HFFc6 (cell line): ENCODE measurements at regions not wholly inside any gene's neighbourhood (a gene's known extent, or its start where the extent isn't known, plus 50 kb on each side); places are given as distances from the start of the nearest gene placed in this dataset.

Experiments used
- DNase-seq: peaks from one replicate; pipeline ENCODE4 v3.0.0-alpha.2; 2018
- H3K27ac Mint-ChIP-seq: 2 replicates; pipeline ENCODE4 v1.8.0; 2020; ENCODE audit warnings: mild to moderate bottlenecking, mixed read lengths
- H3K27me3 Mint-ChIP-seq: 2 replicates; pipeline ENCODE4 v1.8.0; 2021; ENCODE audit warnings: mild to moderate bottlenecking, moderate library complexity, mixed read lengths; ENCODE audit not compliant: insufficient read depth
- H3K36me3 Mint-ChIP-seq: 2 replicates; pipeline ENCODE4 v1.8.0; 2021; ENCODE audit warnings: low read depth, mixed read lengths
- H3K4me1 Mint-ChIP-seq: 2 replicates; pipeline ENCODE4 v1.8.0; 2020; ENCODE audit warnings: low read depth, mixed read lengths
- H3K4me3 Mint-ChIP-seq: 2 replicates; pipeline ENCODE4 v1.8.0; 2020; ENCODE audit warnings: mild to moderate bottlenecking, moderate library complexity, mixed read lengths
- H3K9me3 Mint-ChIP-seq: 2 replicates; pipeline ENCODE4 v1.8.0; 2020; ENCODE audit warnings: mild to moderate bottlenecking, mixed read lengths
- CTCF ChIP-seq: fragments of 200-600 bp; sonication (generic); IDR thresholded peaks from 2 replicates; pipeline ENCODE4 v1.5.0; 2021; ENCODE audit warnings: antibody characterized with exemption, mild to moderate bottlenecking

GRCh38 chr9:81320909-81321482, 368.4 kb downstream of the TLE1 start:
- H3K27ac Mint-ChIP-seq, result no peak overlapping the region
- no peak for TF ChIP-seq CTCF
- no peak for DNase-seq
- H3K4me1 Mint-ChIP-seq, result peaks cover 30% of the 10 kb centered on the region
- H3K36me3 Mint-ChIP-seq, result peaks cover 10% of the 10 kb centered on the region
- H3K9me3 Mint-ChIP-seq, result peaks cover 16% of the 10 kb centered on the region
- no peaks in the 10 kb centered on the region for H3K27me3 Mint-ChIP-seq
- no peak overlapping the region for H3K4me3 Mint-ChIP-seq

- no peaks in the 10 kb centered on the region for H3K9me3 Mint-ChIP-seq
- peak; percentile 45 for DNase-seq
- H3K4me3 Mint-ChIP-seq, result no peak overlapping the region
- peaks cover 4% of the 10 kb centered on the region for H3K27me3 Mint-ChIP-seq
- no peaks in the 10 kb centered on the region; the same call in 1 of the 2 replicates for H3K36me3 Mint-ChIP-seq
- H3K4me1 Mint-ChIP-seq, result peaks cover 30% of the 10 kb centered on the region
- no peak for TF ChIP-seq CTCF
- H3K27ac Mint-ChIP-seq, result no peak overlapping the region
Observed at GRCh38 chr9:81318571-81318970, 370.8 kb downstream of the TLE1 start.

GRCh38 chr9:81317939-81318338, 371.4 kb downstream of the TLE1 start:
- DNase-seq, result no peak
- Mint-ChIP-seq H3K4me3 (no peak overlapping the region), H3K36me3 (no peaks in the 10 kb centered on the region), H3K9me3 (no peaks in the 10 kb centered on the region), H3K27ac (no peak overlapping the region), H3K4me1 (peaks cover 30% of the 10 kb centered on the region), H3K27me3 (peaks cover 4% of the 10 kb centered on the region)
- no peak for TF ChIP-seq CTCF

- H3K4me1 Mint-ChIP-seq, result peaks cover 30% of the 10 kb centered on the region
- H3K4me3 Mint-ChIP-seq, result no peak overlapping the region
- H3K27me3 Mint-ChIP-seq, result peaks cover 4% of the 10 kb centered on the region
- DNase-seq, result no peak
- no peak overlapping the region for H3K27ac Mint-ChIP-seq
- no peak for TF ChIP-seq CTCF
- H3K36me3 Mint-ChIP-seq, result no peaks in the 10 kb centered on the region
- no peaks in the 10 kb centered on the region for H3K9me3 Mint-ChIP-seq
Observed at GRCh38 chr9:81317223-81317622, 372.1 kb downstream of the TLE1 start.

DNA sequence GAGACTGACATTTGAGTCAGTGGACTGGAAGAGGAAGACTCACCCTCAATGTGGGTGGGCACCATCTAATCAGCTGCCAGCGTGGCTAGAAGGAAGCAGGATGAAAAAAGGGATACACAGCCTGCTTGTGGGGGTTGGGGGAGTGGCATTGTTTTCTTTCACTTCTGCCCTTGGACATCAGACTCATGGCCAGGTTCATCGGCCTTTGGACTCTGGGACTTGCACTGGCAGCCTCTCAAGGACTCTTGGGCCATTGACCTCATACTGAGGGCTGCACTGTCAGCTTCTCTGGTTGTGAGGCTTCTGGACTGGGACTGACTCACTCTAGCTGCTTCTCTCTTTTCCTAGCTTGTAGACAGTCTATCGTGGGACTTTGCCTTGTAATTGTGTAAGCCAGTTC, 374.9 kb downstream of the TLE1 start:
- Mint-ChIP-seq H3K27me3 (peaks cover 9% of the 10 kb centered on the region), H3K36me3 (no peaks in the 10 kb centered on the region), H3K9me3 (no peaks in the 10 kb centered on the region), H3K27ac (no peak overlapping the region), H3K4me1 (peaks cover 19% of the 10 kb centered on the region), H3K4me3 (no peak overlapping the region)
- no peak for DNase-seq
- TF ChIP-seq CTCF, result no peak

DNA sequence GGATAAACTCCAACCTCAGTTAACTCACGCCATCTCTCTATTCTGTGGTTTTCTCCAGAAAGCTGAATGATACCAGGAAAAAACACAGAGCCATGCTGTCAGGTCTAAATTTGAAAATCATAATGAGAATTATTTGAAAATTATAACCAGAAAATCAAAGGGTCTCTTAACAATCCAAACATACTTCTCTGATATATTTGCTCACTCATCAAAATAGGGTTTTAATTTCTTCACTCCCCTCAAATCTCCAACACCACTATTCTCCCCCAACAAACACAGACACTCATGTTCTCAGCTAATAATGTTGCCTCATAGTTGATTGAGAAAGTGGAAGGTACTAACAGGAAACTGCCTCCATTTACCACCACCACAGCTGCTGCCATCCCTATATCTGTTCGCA, 375.5 kb downstream of the TLE1 start:
- Mint-ChIP-seq H3K36me3 (no peaks in the 10 kb centered on the region), H3K4me3 (no peak overlapping the region), H3K4me1 (peaks cover 16% of the 10 kb centered on the region), H3K27me3 (peaks cover 11% of the 10 kb centered on the region), H3K9me3 (no peaks in the 10 kb centered on the region), H3K27ac (no peak overlapping the region)
- DNase-seq, result no peak
- no peak for TF ChIP-seq CTCF
